Glutamatergic neuron (in vitro differentiated cells): ENCODE measurements at regions not wholly inside any gene's neighbourhood (a gene's known extent, or its start where the extent isn't known, plus 50 kb on each side); places are given as distances from the start of the nearest gene placed in this dataset.

Source experiments
- DNase-seq: peaks from one replicate; pipeline ENCODE4 v3.0.0; 2022
- H3K27ac Mint-ChIP-seq: one replicate; pipeline ENCODE4 v1.8.0; 2020; ENCODE audit warnings: mild to moderate bottlenecking, mixed read lengths, inconsistent platforms; ENCODE audit not compliant: unreplicated experiment
- H3K27me3 Mint-ChIP-seq: one replicate; pipeline ENCODE4 v1.8.0; 2020; ENCODE audit warnings: mild to moderate bottlenecking, moderate library complexity, mixed read lengths, inconsistent platforms; ENCODE audit not compliant: unreplicated experiment
- H3K36me3 Mint-ChIP-seq: one replicate; pipeline ENCODE4 v1.8.0; 2020; ENCODE audit warnings: mild to moderate bottlenecking, mixed read lengths, inconsistent platforms; ENCODE audit not compliant: unreplicated experiment
- H3K4me1 Mint-ChIP-seq: one replicate; pipeline ENCODE4 v1.8.0; 2020; ENCODE audit warnings: mild to moderate bottlenecking, low read depth, mixed read lengths, inconsistent platforms; ENCODE audit not compliant: unreplicated experiment
- H3K4me3 Mint-ChIP-seq: one replicate; pipeline ENCODE4 v1.8.0; 2020; ENCODE audit warnings: mild to moderate bottlenecking, mixed read lengths, inconsistent platforms; ENCODE audit not compliant: unreplicated experiment
- H3K9me3 Mint-ChIP-seq: one replicate; pipeline ENCODE4 v1.8.0; 2020; ENCODE audit warnings: mild to moderate bottlenecking, moderate library complexity, mixed read lengths, inconsistent platforms; ENCODE audit not compliant: unreplicated experiment
- TF ChIP-seq, protein P1 (sequence below): fragments of 200-600 bp; sonication (generic); IDR thresholded peaks from one replicate; pipeline ENCODE4 v1.5.0; 2021; ENCODE audit not compliant: partially characterized antibody, unreplicated experiment

DNA sequence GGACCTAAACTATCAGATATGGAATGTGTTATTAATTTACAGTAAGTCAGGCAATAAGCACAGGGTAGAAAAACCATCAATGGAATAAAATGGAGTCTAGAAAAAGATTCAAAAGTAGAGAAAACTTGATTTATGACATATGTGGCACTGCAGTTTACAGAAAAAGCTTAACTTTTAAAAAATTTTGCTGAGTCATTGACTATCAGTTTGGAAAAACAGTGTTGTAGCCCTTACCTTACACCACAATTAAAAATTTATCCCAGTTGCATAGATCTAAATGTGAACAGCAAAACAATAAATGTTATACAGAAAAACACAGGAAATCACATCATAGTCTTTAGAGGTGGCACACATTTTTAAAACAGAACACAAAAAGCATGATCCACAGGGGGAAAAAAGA is 108.5 kb downstream of the USP22 start:
- no peak for DNase-seq
- peaks cover 4% of the 10 kb centered on the region for H3K4me1 Mint-ChIP-seq
- H3K27me3 Mint-ChIP-seq: no peaks in the 10 kb centered on the region
- H3K27ac Mint-ChIP-seq: no peak overlapping the region
- TF ChIP-seq, protein P1, sequence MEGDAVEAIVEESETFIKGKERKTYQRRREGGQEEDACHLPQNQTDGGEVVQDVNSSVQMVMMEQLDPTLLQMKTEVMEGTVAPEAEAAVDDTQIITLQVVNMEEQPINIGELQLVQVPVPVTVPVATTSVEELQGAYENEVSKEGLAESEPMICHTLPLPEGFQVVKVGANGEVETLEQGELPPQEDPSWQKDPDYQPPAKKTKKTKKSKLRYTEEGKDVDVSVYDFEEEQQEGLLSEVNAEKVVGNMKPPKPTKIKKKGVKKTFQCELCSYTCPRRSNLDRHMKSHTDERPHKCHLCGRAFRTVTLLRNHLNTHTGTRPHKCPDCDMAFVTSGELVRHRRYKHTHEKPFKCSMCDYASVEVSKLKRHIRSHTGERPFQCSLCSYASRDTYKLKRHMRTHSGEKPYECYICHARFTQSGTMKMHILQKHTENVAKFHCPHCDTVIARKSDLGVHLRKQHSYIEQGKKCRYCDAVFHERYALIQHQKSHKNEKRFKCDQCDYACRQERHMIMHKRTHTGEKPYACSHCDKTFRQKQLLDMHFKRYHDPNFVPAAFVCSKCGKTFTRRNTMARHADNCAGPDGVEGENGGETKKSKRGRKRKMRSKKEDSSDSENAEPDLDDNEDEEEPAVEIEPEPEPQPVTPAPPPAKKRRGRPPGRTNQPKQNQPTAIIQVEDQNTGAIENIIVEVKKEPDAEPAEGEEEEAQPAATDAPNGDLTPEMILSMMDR: no peak
- no peak overlapping the region for H3K4me3 Mint-ChIP-seq
- no peaks in the 10 kb centered on the region for H3K9me3 Mint-ChIP-seq
- H3K36me3 Mint-ChIP-seq: no peaks in the 10 kb centered on the region

DNA sequence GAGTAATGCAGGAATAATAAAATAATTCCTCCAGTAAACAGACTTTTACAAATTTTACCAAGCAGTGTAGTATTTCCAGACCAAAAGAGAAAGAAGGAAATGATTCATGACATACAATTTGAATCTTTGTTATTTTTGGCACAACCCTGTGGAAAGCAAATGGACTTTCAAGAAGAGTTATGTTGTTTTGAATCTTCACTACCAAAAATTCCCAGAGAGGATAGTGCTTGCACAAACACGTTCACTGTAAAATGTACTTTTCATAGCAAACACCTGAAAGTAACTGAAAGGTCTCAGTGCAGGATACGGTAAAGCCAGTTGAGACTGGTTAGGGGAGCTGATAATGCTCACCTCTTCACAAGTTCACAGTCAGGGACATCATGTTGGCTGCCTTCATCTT is 107.1 kb downstream of the USP22 start:
- TF ChIP-seq, protein P1: no peak
- Mint-ChIP-seq H3K4me3 (no peak overlapping the region), H3K4me1 (peaks cover 3% of the 10 kb centered on the region)

DNA sequence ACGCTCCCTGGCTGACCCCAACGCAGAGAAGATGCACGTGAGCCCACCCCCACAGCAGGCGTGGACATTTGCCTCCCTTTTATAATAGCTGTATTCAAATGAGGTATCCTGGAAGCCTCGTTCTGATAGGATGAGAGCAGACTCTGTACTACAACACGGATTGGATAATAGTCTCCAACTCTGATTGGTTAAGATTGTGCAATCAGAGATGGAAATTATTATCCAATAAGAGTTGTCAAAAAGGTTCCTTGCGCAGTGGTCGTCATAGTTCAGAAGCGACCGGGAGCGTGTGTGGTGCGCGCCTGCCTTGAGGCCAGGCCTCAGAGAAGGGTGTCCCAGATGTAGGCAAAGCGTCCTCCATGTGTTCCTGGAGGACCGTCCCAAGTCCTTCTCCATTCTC is 104.6 kb downstream of the USP22 start:
- Mint-ChIP-seq H3K9me3 (peaks cover 2% of the 10 kb centered on the region), H3K27ac (peak overlapping the region; percentile 41), H3K27me3 (peaks cover 2% of the 10 kb centered on the region), H3K4me3 (no peak overlapping the region), H3K36me3 (no peaks in the 10 kb centered on the region), H3K4me1 (peaks cover 16% of the 10 kb centered on the region)
- no peak for DNase-seq
- TF ChIP-seq, protein P1: no peak

More for the DNA sequence above, 107.1 kb downstream of the USP22 start:
- H3K36me3 Mint-ChIP-seq: no peaks in the 10 kb centered on the region
- no peak overlapping the region for H3K27ac Mint-ChIP-seq
- DNase-seq: no peak
- H3K9me3 Mint-ChIP-seq: no peaks in the 10 kb centered on the region
- H3K27me3 Mint-ChIP-seq: peaks cover 2% of the 10 kb centered on the region

DNA sequence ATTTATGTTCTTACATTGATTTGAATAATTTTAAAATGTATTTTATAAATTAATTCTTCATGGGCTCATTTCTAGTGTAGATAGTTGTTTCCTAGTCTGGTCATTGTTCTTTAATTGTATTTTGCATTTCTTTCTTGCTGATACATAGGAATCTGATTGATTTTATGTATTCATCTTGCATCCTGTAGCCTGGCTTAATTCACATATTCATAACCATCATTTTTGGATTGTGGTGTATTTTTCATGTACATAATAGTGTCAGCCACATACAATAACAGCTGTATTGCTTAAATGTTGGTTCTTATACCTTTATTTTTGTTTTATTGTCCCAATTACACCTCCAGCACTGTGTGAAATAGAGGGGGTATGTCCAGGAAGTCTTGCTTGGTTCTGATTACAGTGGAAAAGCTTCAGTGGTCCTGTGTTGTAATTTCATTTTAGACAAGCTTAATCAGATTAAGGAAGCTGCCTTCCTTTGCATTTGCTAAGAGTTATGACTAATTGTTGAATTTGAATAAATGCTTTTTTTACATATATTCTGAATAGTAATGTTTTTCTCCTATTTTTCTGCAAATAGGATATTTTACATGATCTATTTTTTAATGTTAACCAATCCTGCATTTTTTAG is 103.7 kb downstream of the USP22 start:
- TF ChIP-seq, protein P1: no peak
- H3K4me1 Mint-ChIP-seq: peaks cover 16% of the 10 kb centered on the region
- H3K27me3 Mint-ChIP-seq: peaks cover 2% of the 10 kb centered on the region
- no peaks in the 10 kb centered on the region for H3K36me3 Mint-ChIP-seq
- peaks cover 2% of the 10 kb centered on the region for H3K9me3 Mint-ChIP-seq
- no peak overlapping the region for H3K4me3 Mint-ChIP-seq
- DNase-seq: no peak
- no peak overlapping the region for H3K27ac Mint-ChIP-seq

DNA sequence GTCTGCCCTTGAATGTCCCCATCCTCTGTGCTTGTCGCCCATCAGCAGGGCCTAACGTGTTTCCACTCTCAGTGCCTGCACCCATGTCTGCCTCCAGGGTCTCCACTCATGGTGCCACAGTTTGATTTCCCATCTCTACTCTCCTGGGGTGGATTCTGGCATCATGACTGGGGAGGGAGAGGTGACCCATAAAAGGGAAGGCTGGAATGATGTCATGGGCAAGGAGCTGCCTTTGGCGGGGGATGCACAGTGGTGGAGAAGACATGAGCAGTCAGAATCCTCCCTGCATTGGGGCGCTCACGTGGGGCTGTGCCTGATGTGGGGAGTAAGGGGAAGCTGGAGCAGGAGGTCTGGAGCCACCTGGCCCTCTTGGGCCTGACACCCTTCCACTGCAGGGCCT is 100.9 kb downstream of the USP22 start:
- peaks cover 21% of the 10 kb centered on the region for H3K4me1 Mint-ChIP-seq
- no peak for DNase-seq
- H3K36me3 Mint-ChIP-seq: peaks cover 8% of the 10 kb centered on the region
- peaks cover 2% of the 10 kb centered on the region for H3K9me3 Mint-ChIP-seq
- H3K27me3 Mint-ChIP-seq: peaks cover 2% of the 10 kb centered on the region
- no peak overlapping the region for H3K27ac Mint-ChIP-seq
- no peak overlapping the region for H3K4me3 Mint-ChIP-seq
- TF ChIP-seq, protein P1: no peak
